H1 (cell line): ENCODE measurements at regions not wholly inside any gene's neighbourhood (a gene's known extent, or its start where the extent isn't known, plus 50 kb on each side); places are given as distances from the start of the nearest gene placed in this dataset.
"Not testable (repeated sequence)": the region's sequence is repeated elsewhere in the genome, so short reads cannot be mapped to it uniquely, and the experiment has no call there.

Experiments used
- CTCF ChIA-PET: fragments of 300-600 bp; sonication (Branson Sonifier 250); formaldehyde crosslinking; loops from one replicate; lab custom pipeline; 2021; ENCODE audit not compliant: partially characterized antibody; lab: Charles Lee
- POLR2A ChIA-PET: fragments of 300-600 bp; sonication (Branson Sonifier 250); formaldehyde crosslinking; loops from one replicate; lab custom pipeline; 2021; ENCODE audit warnings: inconsistent platforms; ENCODE audit not compliant: partially characterized antibody; lab: Charles Lee
- DNase-seq, 2 experiments: peaks; one replicate each; pipeline versions ENCODE4 v3.0.0 to v3.0.0-alpha.2; 2010 to 2022; ENCODE audit warnings: low spot score in 2 of 2, low read depth in 1 of 2, mixed read lengths in 1 of 2
- FAIRE-seq: peaks from 2 replicates; lab custom pipeline; 2011; peaks lifted over from hg19 to GRCh38; lab: Jason Lieb, UNC
- H2AFZ ChIP-seq: 2 replicates; pipeline ENCODE4 v1.8.1; 2012; ENCODE audit warnings: low read length, inconsistent platforms
- H2AK5ac ChIP-seq: 2 replicates; pipeline ENCODE4 v1.6.1; 2013; ENCODE audit warnings: low read depth, low read length
- H2BK120ac ChIP-seq: replicated peaks from 2 replicates; pipeline ENCODE3; 2013; ENCODE audit warnings: low read depth, low read length, inconsistent platforms
- H2BK12ac ChIP-seq: 2 replicates; pipeline ENCODE4 v1.6.1; 2013; ENCODE audit warnings: low read depth, low read length
- H2BK15ac ChIP-seq: 2 replicates; pipeline ENCODE4 v1.6.1; 2013; ENCODE audit warnings: low read length
- H2BK20ac ChIP-seq: 2 replicates; pipeline ENCODE4 v1.6.1; 2013; ENCODE audit warnings: low read length
- H2BK5ac ChIP-seq: 2 replicates; pipeline ENCODE4 v1.6.1; 2013; ENCODE audit warnings: low read depth, low read length
- H3K14ac ChIP-seq: 2 replicates; pipeline ENCODE4 v1.6.1; 2013; ENCODE audit warnings: inconsistent platforms; ENCODE audit not compliant: insufficient read length
- H3K18ac ChIP-seq: 2 replicates; pipeline ENCODE4 v1.6.1; 2013; ENCODE audit warnings: low read length; ENCODE audit errors: extremely low read depth
- H3K23ac ChIP-seq: 2 replicates; pipeline ENCODE4 v1.6.1; 2013; ENCODE audit warnings: inconsistent platforms; ENCODE audit not compliant: insufficient read length
- H3K23me2 ChIP-seq: 2 replicates; pipeline ENCODE4 v1.6.1; 2013; ENCODE audit warnings: low read depth, low read length
- H3K27ac ChIP-seq: 2 replicates; pipeline ENCODE4 v1.6.1; 2011; ENCODE audit warnings: low read depth, low read length, inconsistent platforms
- H3K27me3 ChIP-seq, 4 experiments: replicated peaks in 1 of 4; 1 replicate in 1 of 4; 2 replicates in 3 of 4; pipeline versions ENCODE4 v1.6.1 to v1.8.1; 2011 to 2013; ENCODE audit warnings: low read length in 3 of 4, mild to moderate bottlenecking in 3 of 4, inconsistent platforms in 2 of 4, mixed read lengths in 2 of 4, moderate library complexity in 1 of 4; ENCODE audit not compliant: control insufficient read depth in 3 of 4, insufficient read depth in 3 of 4; ENCODE audit errors: extremely low read depth in 1 of 4
- H3K36me3 ChIP-seq, 4 experiments: 2 replicates each; pipeline versions ENCODE4 v1.6.1 to v1.8.1; 2011 to 2013; ENCODE audit warnings: mild to moderate bottlenecking in 4 of 4, low read length in 3 of 4, moderate library complexity in 2 of 4, control low read depth in 1 of 4, inconsistent platforms in 1 of 4; ENCODE audit not compliant: insufficient read depth in 4 of 4, control insufficient read depth in 2 of 4
- H3K4ac ChIP-seq: replicated peaks from 2 replicates; pipeline ENCODE3; 2013; ENCODE audit warnings: low read length, low read depth, mixed read lengths, inconsistent platforms; ENCODE audit not compliant: insufficient read length
- H3K4me1 ChIP-seq, 4 experiments: replicated peaks in 1 of 4; 1 replicate in 1 of 4; 2 replicates in 3 of 4; pipeline versions ENCODE4 v1.6.1 to v1.8.1; 2011 to 2013; ENCODE audit warnings: low read length in 3 of 4, inconsistent platforms in 2 of 4, mixed read lengths in 1 of 4; ENCODE audit not compliant: insufficient read depth in 4 of 4, control insufficient read depth in 3 of 4
- H3K4me2 ChIP-seq, 2 experiments: 2 replicates each; pipeline versions ENCODE4 v1.6.1 to v1.8.1; 2011 to 2013; ENCODE audit warnings: low read depth in 2 of 2, low read length in 2 of 2, control low read depth in 1 of 2, inconsistent platforms in 1 of 2, mild to moderate bottlenecking in 1 of 2; ENCODE audit not compliant: insufficient read depth in 1 of 2
- H3K4me3 ChIP-seq, 4 experiments: fragments of 200-600, 300-600 bp in 1 of 4; sonication (generic), shearing (Covaris generic), sonication (Bioruptor Twin) in 1 of 4; 2 replicates each; pipeline versions ENCODE4 v1.5.1 to v1.8.1; 2011 to 2016; ENCODE audit warnings: low read length in 4 of 4, low read depth in 3 of 4, control low read depth in 2 of 4, inconsistent platforms in 2 of 4, mild to moderate bottlenecking in 2 of 4, mixed read lengths in 1 of 4, moderate library complexity in 1 of 4; ENCODE audit not compliant: insufficient read depth in 2 of 4; ENCODE audit errors: extremely low read depth in 1 of 4
- H3K56ac ChIP-seq: replicated peaks from 2 replicates; pipeline ENCODE3; 2013; ENCODE audit warnings: low read depth, mild to moderate bottlenecking, mixed read lengths, low read length, inconsistent platforms; ENCODE audit not compliant: insufficient read length
- H3K79me1 ChIP-seq: 2 replicates; pipeline ENCODE4 v1.6.1; 2013; ENCODE audit warnings: low read depth, low read length, control low read depth
- H3K79me2 ChIP-seq, 2 experiments: 2 replicates each; pipeline versions ENCODE4 v1.6.1 to v1.8.1; 2012 to 2013; ENCODE audit warnings: low read length in 2 of 2, mild to moderate bottlenecking in 2 of 2, inconsistent platforms in 1 of 2; ENCODE audit not compliant: insufficient read depth in 2 of 2, control insufficient read depth in 1 of 2
- H3K9ac ChIP-seq, 4 experiments: replicated peaks in 1 of 4; 1 replicate in 1 of 4; 2 replicates in 3 of 4; pipeline versions ENCODE4 v1.6.1 to v1.8.1; 2011 to 2013; ENCODE audit warnings: low read depth in 3 of 4, low read length in 3 of 4, control low read depth in 2 of 4, mild to moderate bottlenecking in 2 of 4, moderate library complexity in 2 of 4, inconsistent platforms in 1 of 4; ENCODE audit errors: extremely low read depth in 1 of 4
- H3K9me3 ChIP-seq, 2 experiments: 2 replicates each; pipeline versions ENCODE4 v1.6.1 to v1.8.1; 2012 to 2013; ENCODE audit warnings: mild to moderate bottlenecking in 2 of 2, moderate library complexity in 2 of 2, control low read depth in 1 of 2, inconsistent platforms in 1 of 2, low read depth in 1 of 2, low read length in 1 of 2, mixed read lengths in 1 of 2; ENCODE audit not compliant: insufficient read depth in 2 of 2
- H4K20me1 ChIP-seq, 2 experiments: replicated peaks in 1 of 2; 2 replicates each; pipeline versions ENCODE3 to v1.8.1; 2011 to 2013; ENCODE audit warnings: inconsistent platforms in 2 of 2, low read length in 2 of 2, mild to moderate bottlenecking in 1 of 2; ENCODE audit not compliant: insufficient read depth in 2 of 2, control insufficient read depth in 1 of 2
- H4K5ac ChIP-seq: 2 replicates; pipeline ENCODE4 v1.6.1; 2013; ENCODE audit warnings: low read length, low read depth, mixed read lengths, inconsistent platforms; ENCODE audit not compliant: insufficient read length
- H4K8ac ChIP-seq: 2 replicates; pipeline ENCODE4 v1.8.0; 2013; ENCODE audit warnings: mild to moderate bottlenecking, moderate library complexity, low read length, inconsistent platforms; ENCODE audit not compliant: insufficient read depth; ENCODE audit errors: extremely low read depth
- H4K91ac ChIP-seq: replicated peaks from 2 replicates; pipeline ENCODE3; 2013; ENCODE audit warnings: low read length, mixed read lengths, inconsistent platforms; ENCODE audit not compliant: insufficient read length
- WGBS, 2 experiments: shearing (Covaris generic) in 1 of 2; methylation state at CpG; one replicate each; pipeline versions ENCODE4 v1.1.6 to v1.1.7; 2013 to 2015; ENCODE audit warnings: low lambda C conversion rate in 2 of 2, mixed read lengths in 2 of 2, inconsistent platforms in 1 of 2, low coverage in 1 of 2, missing lambda C conversion rate in 1 of 2; ENCODE audit not compliant: insufficient replicate concordance in 2 of 2, insufficient coverage in 1 of 2, insufficient read length in 1 of 2; ENCODE audit errors: extremely low coverage in 1 of 2, missing lambda C conversion rate in 1 of 2; 5-methylcytosine and 5-hydroxymethylcytosine counted together

- H3K23me2 ChIP-seq, H3K27me3 ChIP-seq, H3K79me2 ChIP-seq, H2AK5ac ChIP-seq, CTCF ChIA-PET, H4K91ac ChIP-seq, H3K18ac ChIP-seq, POLR2A ChIA-PET, H4K20me1 ChIP-seq, H3K4me2 ChIP-seq, H2BK5ac ChIP-seq, H3K4me3 ChIP-seq, H3K36me3 ChIP-seq, FAIRE-seq, H2BK120ac ChIP-seq, H3K4ac ChIP-seq, H3K27ac ChIP-seq, H3K9me3 ChIP-seq, H3K9ac ChIP-seq, H3K14ac ChIP-seq, H3K23ac ChIP-seq, H2BK12ac ChIP-seq, H3K4me1 ChIP-seq, H3K79me1 ChIP-seq, DNase-seq, H2AFZ ChIP-seq, H2BK20ac ChIP-seq, H4K8ac ChIP-seq, H4K5ac ChIP-seq, H2BK15ac ChIP-seq, H3K56ac ChIP-seq: not testable (repeated sequence)
- WGBS, 2 experiments, result 93% methylated on average over 3 of the region's 3 CpGs; no CpG with 5 or more reads in 1 of the 2 experiments
These were observed 271.3 kb downstream of the SV2B start for GRCh38 chr15:91371345-91371744.
